GM12873 (cell line): ENCODE measurements at regions not wholly inside any gene's neighbourhood (a gene's known extent, or its start where the extent isn't known, plus 50 kb on each side); places are given as distances from the start of the nearest gene placed in this dataset.

ENCODE experiments used
- CTCF ChIP-seq: IDR thresholded peaks from 2 replicates; pipeline ENCODE4 v1.5.1; 2012; ENCODE audit warnings: low read depth, mild to moderate bottlenecking, moderate library complexity, low read length, control low read depth; ENCODE audit not compliant: insufficient read depth; ENCODE audit errors: missing control alignments

- TF ChIP-seq CTCF = no peak
Observed at GRCh38 chr10:64450312-64450711, 929.1 kb downstream of the REEP3 start.

- TF ChIP-seq CTCF = no peak
Observed at GRCh38 chr10:64454962-64455361, 933.8 kb downstream of the REEP3 start.

GRCh38 chr10:64458306-64458705, 937.1 kb downstream of the REEP3 start:
- TF ChIP-seq CTCF = no peak

- TF ChIP-seq CTCF = no peak
Observed at GRCh38 chr10:64463406-64463805, 942.2 kb downstream of the REEP3 start.

GRCh38 chr10:64465653-64466052, 944.5 kb downstream of the REEP3 start:
- no peak for TF ChIP-seq CTCF

- no peak for TF ChIP-seq CTCF
Observed at GRCh38 chr10:64468219-64468618, 947.0 kb downstream of the REEP3 start.

- no peak for TF ChIP-seq CTCF
Observed at GRCh38 chr10:64476506-64476905, 955.3 kb downstream of the REEP3 start.

GRCh38 chr10:64477791-64478190, 956.6 kb downstream of the REEP3 start:
- no peak for TF ChIP-seq CTCF
